A549 (cell line): ENCODE measurements at regions not wholly inside any gene's neighbourhood (a gene's known extent, or its start where the extent isn't known, plus 50 kb on each side); places are given as distances from the start of the nearest gene placed in this dataset.

Experiments
- ATAC-seq, 2 experiments: fragments of 200-7000 bp in 1 of 2; fragments of >200 bp in 1 of 2; cut with Nextera tagmentation in 1 of 2; cut with Tn5 transposase in 1 of 2; 3 replicates each; pipeline versions ENCODE4 v1.8.0 to v1.9.1; 2018 to 2020; ENCODE audit warnings: mild to moderate bottlenecking in 1 of 2, moderate library complexity in 1 of 2
- CTCF ChIA-PET: fragments of 300-600 bp; sonication (Branson Sonifier 250); formaldehyde crosslinking; extraction: SDS; loops from one replicate; lab custom pipeline; 2021; ENCODE audit warnings: antibody characterized with exemption, inconsistent platforms; lab: Yijun Ruan, JAX
- POLR2A ChIA-PET: fragments of 350-600 bp; formaldehyde crosslinking; extraction: SDS; loops from one replicate; lab custom pipeline; 2021; ENCODE audit warnings: antibody characterized with exemption, inconsistent platforms; lab: Yijun Ruan, JAX
- DNase-seq, 2 experiments: peaks; one replicate each; pipeline versions ENCODE4 v3.0.0 to v3.0.0-alpha.2; 2011 to 2016; ENCODE audit warnings: low read depth in 1 of 2, low spot score in 1 of 2
- FAIRE-seq: peaks from 2 replicates; lab custom pipeline; 2011; peaks lifted over from hg19 to GRCh38; lab: Jason Lieb, UNC
- H3K27ac ChIP-seq, 2 experiments: fragments of >200 bp; sonication (Bioruptor Twin); formaldehyde crosslinking; 3 replicates each; pipeline ENCODE4 v1.5.1; 2016 to 2017
- H3K4me1 ChIP-seq: fragments of >200 bp; sonication (Bioruptor Twin); formaldehyde crosslinking; 3 replicates; pipeline ENCODE4 v1.6.1; 2016
- H3K4me2 ChIP-seq: fragments of >200 bp; sonication (Bioruptor Twin); formaldehyde crosslinking; 3 replicates; pipeline ENCODE4 v1.6.1; 2016
- H3K4me3 ChIP-seq: fragments of >200 bp; sonication (Bioruptor Twin); formaldehyde crosslinking; 3 replicates; pipeline ENCODE4 v1.5.1; 2016
- H3K9me3 ChIP-seq: fragments of >200 bp; sonication (Bioruptor Twin); formaldehyde crosslinking; 3 replicates; pipeline ENCODE4 v1.6.1; 2016
- CBX8 ChIP-seq: fragments of 200-600 bp; sonication (generic); IDR thresholded peaks from 2 replicates; pipeline ENCODE4 v1.6.1; 2016
- E2F6 ChIP-seq: IDR thresholded peaks from 2 replicates; pipeline ENCODE4 v1.6.1; 2012; ENCODE audit warnings: low read depth, borderline replicate concordance
- EHF ChIP-seq: fragments of 250-450 bp; sonication (Bioruptor Pico); IDR thresholded peaks from 2 replicates; pipeline ENCODE4 v1.5.0; 2020; ENCODE audit warnings: mild to moderate bottlenecking
- ESRRA ChIP-seq: fragments of 150-350 bp; IDR thresholded peaks from 2 replicates; pipeline ENCODE4 v1.6.1; 2014; ENCODE audit warnings: mild to moderate bottlenecking, low read length, borderline replicate concordance
- FOSL2 ChIP-seq, 2 experiments: fragments of 450-650 bp in 1 of 2; fragments of >200 bp in 1 of 2; sonication (Bioruptor Twin) in 1 of 2; formaldehyde crosslinking; IDR thresholded peaks; 2 replicates each; pipeline versions ENCODE4 v1.5.0 to v1.6.1; 2016 to 2020; ENCODE audit warnings: mild to moderate bottlenecking in 1 of 2, moderate library complexity in 1 of 2
- FOXS1 ChIP-seq: fragments of 250-450 bp; sonication (Bioruptor Pico); IDR thresholded peaks from 2 replicates; pipeline ENCODE4 v1.5.0; 2020; ENCODE audit warnings: mild to moderate bottlenecking, moderate library complexity
- GATA3 ChIP-seq: IDR thresholded peaks from 2 replicates; pipeline ENCODE4 v1.6.1; 2012; ENCODE audit warnings: borderline replicate concordance
- HEYL ChIP-seq: fragments of 250-450 bp; sonication (Bioruptor Pico); IDR thresholded peaks from 2 replicates; pipeline ENCODE4 v1.8.0; 2021; ENCODE audit warnings: mild to moderate bottlenecking, moderate library complexity
- HOXB13 ChIP-seq: fragments of 250-450 bp; sonication (Bioruptor Pico); IDR thresholded peaks from 2 replicates; pipeline ENCODE4 v1.5.0; 2020; ENCODE audit warnings: low read depth, mild to moderate bottlenecking, moderate library complexity
- JUN ChIP-seq, 2 experiments: fragments of >200 bp; sonication (Bioruptor Twin); formaldehyde crosslinking; IDR thresholded peaks; 2 replicates in 1 of 2; 3 replicates in 1 of 2; pipeline ENCODE4 v1.6.1; 2016 to 2017
- KDM5A ChIP-seq: fragments of 200-600 bp; sonication (generic); IDR thresholded peaks from 2 replicates; pipeline ENCODE4 v1.6.1; 2016; ENCODE audit warnings: antibody characterized with exemption, mild to moderate bottlenecking
- MAFK ChIP-seq: fragments of 450-650 bp; IDR thresholded peaks from 2 replicates; pipeline ENCODE4 v1.6.1; 2014; ENCODE audit not compliant: partially characterized antibody
- MAX ChIP-seq: IDR thresholded peaks from 2 replicates; pipeline ENCODE4 v1.6.1; 2012
- POLR2AphosphoS2 ChIP-seq: conservative IDR thresholded peaks from 2 replicates; pipeline ENCODE4 v1.6.1; 2012; ENCODE audit warnings: low read length, improper control_type of control experiment, inconsistent platforms
- RAD21 ChIP-seq, 2 experiments: fragments of >200 bp in 1 of 2; sonication (Bioruptor Twin) in 1 of 2; formaldehyde crosslinking in 1 of 2; IDR thresholded peaks in 1 of 2; conservative IDR thresholded peaks in 1 of 2; 2 replicates in 1 of 2; 3 replicates in 1 of 2; pipeline ENCODE4 v1.6.1; 2012 to 2018; ENCODE audit warnings: inconsistent platforms in 1 of 2
- RARB ChIP-seq: fragments of 250-450 bp; sonication (Bioruptor Pico); IDR thresholded peaks from 2 replicates; pipeline ENCODE4 v1.8.0; 2021; ENCODE audit warnings: mild to moderate bottlenecking, moderate library complexity
- REST ChIP-seq: fragments of 200-600 bp; sonication (generic); IDR thresholded peaks from 2 replicates; pipeline ENCODE4 v1.6.1; 2016; ENCODE audit warnings: antibody characterized with exemption, mild to moderate bottlenecking, moderate library complexity
- RFX5 ChIP-seq: fragments of 450-650 bp; IDR thresholded peaks from 2 replicates; pipeline ENCODE4 v1.7.1; 2014; ENCODE audit warnings: antibody characterized with exemption, mild to moderate bottlenecking, moderate library complexity
- RNF2 ChIP-seq: fragments of 200-600 bp; sonication (generic); IDR thresholded peaks from 2 replicates; pipeline ENCODE4 v1.6.1; 2016; ENCODE audit warnings: low read depth, mild to moderate bottlenecking, antibody characterized with exemption, moderate library complexity, borderline replicate concordance
- SMC3 ChIP-seq: fragments of >200 bp; sonication (Bioruptor Twin); formaldehyde crosslinking; IDR thresholded peaks from 3 replicates; pipeline ENCODE4 v1.6.1; 2018; ENCODE audit warnings: inconsistent platforms
- SREBF2 ChIP-seq: fragments of 450-650 bp; IDR thresholded peaks from 2 replicates; pipeline ENCODE4 v1.6.1; 2014; ENCODE audit warnings: mild to moderate bottlenecking, moderate library complexity
- ZFP36 ChIP-seq: fragments of 450-650 bp; IDR thresholded peaks from 2 replicates; pipeline ENCODE4 v1.6.1; 2014; ENCODE audit warnings: borderline replicate concordance; ENCODE audit not compliant: partially characterized antibody
- ZSCAN20 ChIP-seq: fragments of 250-450 bp; sonication (Bioruptor Pico); IDR thresholded peaks from 2 replicates; pipeline ENCODE4 v1.8.0; 2022; ENCODE audit warnings: mild to moderate bottlenecking, moderate library complexity
- WGBS: methylation state at CpG from one replicate; pipeline ENCODE4 v1.1.6; 2017; ENCODE audit errors: missing lambda C conversion rate; 5-methylcytosine and 5-hydroxymethylcytosine counted together
- TF ChIP-seq, protein P1 (sequence below): fragments of 450-650 bp; IDR thresholded peaks from 2 replicates; pipeline ENCODE4 v1.6.1; 2014; ENCODE audit warnings: antibody characterized with exemption
- TF ChIP-seq, protein P2 (sequence below): fragments of 150-350 bp; IDR thresholded peaks from 2 replicates; pipeline ENCODE4 v1.6.1; 2014; ENCODE audit warnings: low read depth, mild to moderate bottlenecking, low read length

- FAIRE-seq (no peak), DNase-seq (no peak), ATAC-seq (no peak)
- Histone ChIP-seq H3K4me1 (no peaks in the 10 kb centered on the region), H3K9me3 (no peaks in the 10 kb centered on the region), H3K4me2 (no peak overlapping the region), H3K4me3 (no peak overlapping the region), H3K27ac (no peak overlapping the region)
- WGBS, result 36% methylated on average over 2 of the region's 2 CpGs
- no peak for TF ChIP-seq EHF (CRISPR knock-in tag)
- no peak for TF ChIP-seq ZFP36
- no peak for TF ChIP-seq MAFK
- TF ChIP-seq, protein P1, sequence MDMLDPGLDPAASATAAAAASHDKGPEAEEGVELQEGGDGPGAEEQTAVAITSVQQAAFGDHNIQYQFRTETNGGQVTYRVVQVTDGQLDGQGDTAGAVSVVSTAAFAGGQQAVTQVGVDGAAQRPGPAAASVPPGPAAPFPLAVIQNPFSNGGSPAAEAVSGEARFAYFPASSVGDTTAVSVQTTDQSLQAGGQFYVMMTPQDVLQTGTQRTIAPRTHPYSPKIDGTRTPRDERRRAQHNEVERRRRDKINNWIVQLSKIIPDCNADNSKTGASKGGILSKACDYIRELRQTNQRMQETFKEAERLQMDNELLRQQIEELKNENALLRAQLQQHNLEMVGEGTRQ, result no peak
- no peak for TF ChIP-seq E2F6
- TF ChIP-seq MAX, result no peak
- TF ChIP-seq ESRRA, result no peak
- TF ChIP-seq SREBF2, result no peak
- TF ChIP-seq RAD21 (conservative IDR thresholded peaks at IDR 0.05 in 1 of 2, IDR thresholded peaks at IDR 0.05 in 1 of 2), result no peak
- TF ChIP-seq RFX5, result no peak
- TF ChIP-seq HEYL (CRISPR knock-in tag), result no peak
- no peak for TF ChIP-seq FOXS1 (CRISPR knock-in tag)
- TF ChIP-seq POLR2AphosphoS2, result no peak
- ChIA-PET CTCF (interaction anchor here (0.6 kb wide), 1 partner anchor 137 kb away, joined by 3 read pairs; no protein-coding TSS in a partner anchor), POLR2A (no interaction called here)
Observed at GRCh38 chr10:71081912-71082311, 130.5 kb upstream of the UNC5B start.

DNA sequence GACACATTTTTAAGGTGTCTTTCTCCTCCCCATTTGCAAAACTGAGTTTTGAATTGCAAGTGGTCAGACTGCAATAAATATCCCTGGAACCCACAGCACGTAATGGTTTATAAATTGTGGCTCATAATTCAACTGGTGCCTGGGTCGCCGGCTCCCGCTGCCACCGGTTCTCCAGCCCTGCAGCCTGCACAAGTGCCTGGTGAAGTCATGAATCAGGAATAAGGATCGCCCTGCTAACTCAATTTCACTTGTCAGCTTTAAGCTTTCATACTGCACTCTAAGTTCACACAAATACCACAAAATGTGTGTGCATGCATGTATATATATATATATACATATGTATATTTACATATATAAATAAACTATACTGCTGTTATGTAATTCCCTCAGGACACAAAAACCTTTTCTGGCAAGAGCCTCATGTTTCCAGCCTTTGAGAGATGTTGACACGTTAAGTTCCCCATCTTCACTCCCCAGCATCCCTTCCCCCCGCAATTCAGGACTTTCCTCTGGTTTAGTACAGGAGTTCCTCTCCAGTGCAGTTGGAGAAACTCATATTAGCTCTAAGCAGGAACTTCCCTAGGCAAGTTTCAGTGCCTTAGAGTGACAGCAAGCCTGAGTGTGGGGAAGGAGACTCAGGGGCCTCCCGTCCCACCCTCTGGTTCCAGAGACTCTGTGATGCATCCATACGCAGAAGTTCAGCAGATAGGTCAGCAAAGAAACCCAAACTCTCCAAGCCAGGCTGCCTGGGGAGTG lies 129.2 kb upstream of the UNC5B start:
- H3K9me3 ChIP-seq, result no peaks in the 10 kb centered on the region
- DNase-seq (no peak), FAIRE-seq (no peak), ATAC-seq (no peak)
- TF ChIP-seq GATA3 (no peak), SREBF2 (no peak), SMC3 (no peak), FOSL2 (IDR thresholded peaks at IDR 0.05) (no peak), FOSL2 (CRISPR knock-in tag; IDR thresholded peaks at IDR 0.05) (no peak), JUN (IDR thresholded peaks at IDR 0.05) (no peak), POLR2AphosphoS2 (no peak), RARB (CRISPR knock-in tag) (no peak), KDM5A (no peak), HOXB13 (no peak), CBX8 (no peak), ZSCAN20 (no peak), REST (no peak), RNF2 (no peak)
- TF ChIP-seq, protein P2, sequence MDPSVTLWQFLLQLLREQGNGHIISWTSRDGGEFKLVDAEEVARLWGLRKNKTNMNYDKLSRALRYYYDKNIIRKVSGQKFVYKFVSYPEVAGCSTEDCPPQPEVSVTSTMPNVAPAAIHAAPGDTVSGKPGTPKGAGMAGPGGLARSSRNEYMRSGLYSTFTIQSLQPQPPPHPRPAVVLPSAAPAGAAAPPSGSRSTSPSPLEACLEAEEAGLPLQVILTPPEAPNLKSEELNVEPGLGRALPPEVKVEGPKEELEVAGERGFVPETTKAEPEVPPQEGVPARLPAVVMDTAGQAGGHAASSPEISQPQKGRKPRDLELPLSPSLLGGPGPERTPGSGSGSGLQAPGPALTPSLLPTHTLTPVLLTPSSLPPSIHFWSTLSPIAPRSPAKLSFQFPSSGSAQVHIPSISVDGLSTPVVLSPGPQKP, result no peak
- WGBS, result 55% methylated on average over 8 of the region's 10 CpGs
- ChIA-PET CTCF (interaction anchor here (1.4 kb wide), 1 partner anchor 19 kb away, joined by 3 read pairs; no protein-coding TSS in a partner anchor), POLR2A (no interaction called here)
- H3K4me1 ChIP-seq, result no peaks in the 10 kb centered on the region
- no peak overlapping the region for H3K4me2 ChIP-seq
- no peak overlapping the region for H3K4me3 ChIP-seq
- H3K27ac ChIP-seq, result no peak overlapping the region
